Stimulated activated CD8-positive, alpha-beta memory T cell treated with anti-CD3 and anti-CD28 coated beads, Interleukin-7, amount 100 ng/mL, for 48 hours (primary cell): ENCODE measurements at regions not wholly inside any gene's neighbourhood (a gene's known extent, or its start where the extent isn't known, plus 50 kb on each side); places are given as distances from the start of the nearest gene placed in this dataset.

Experiments used
- DNase-seq, 2 donors: peaks; one replicate each; pipeline ENCODE4 v3.0.0-alpha.2; 2020; ENCODE audit warnings: low read depth in 1 of 2; ENCODE audit errors: extremely low read depth in 1 of 2

- no peak for DNase-seq
These were observed 380.7 kb upstream of the GOLIM4 start for GRCh38 chr3:168476360-168476980.

- DNase-seq = no peak
These were observed 380.0 kb upstream of the GOLIM4 start for GRCh38 chr3:168475704-168476103.

- DNase-seq = no peak
These were observed 377.7 kb upstream of the GOLIM4 start for GRCh38 chr3:168473334-168473890.

GRCh38 chr3:168472783-168473182, 377.1 kb upstream of the GOLIM4 start:
- no peak for DNase-seq

DNA sequence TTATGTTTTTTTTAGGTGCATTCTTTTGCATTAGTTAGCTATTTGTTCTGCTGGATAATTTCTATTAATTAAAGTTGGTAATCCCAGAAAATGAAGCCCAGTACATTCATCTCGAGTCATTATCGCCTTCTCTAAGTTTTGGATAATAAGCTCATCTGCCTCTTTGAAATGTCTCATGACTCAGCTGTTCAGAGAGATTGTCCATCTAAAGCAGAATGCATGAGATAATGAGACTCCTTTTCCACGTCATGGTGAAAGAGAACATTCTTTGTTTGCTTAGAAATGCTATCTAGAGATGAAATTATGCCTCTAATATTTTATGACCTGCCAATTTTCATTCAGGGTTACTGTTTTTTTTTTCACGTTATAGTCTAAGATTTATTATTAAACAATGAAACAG, 374.7 kb upstream of the GOLIM4 start:
- no peak for DNase-seq

GRCh38 chr3:168469436-168469835, 373.7 kb upstream of the GOLIM4 start:
- no peak for DNase-seq

DNA sequence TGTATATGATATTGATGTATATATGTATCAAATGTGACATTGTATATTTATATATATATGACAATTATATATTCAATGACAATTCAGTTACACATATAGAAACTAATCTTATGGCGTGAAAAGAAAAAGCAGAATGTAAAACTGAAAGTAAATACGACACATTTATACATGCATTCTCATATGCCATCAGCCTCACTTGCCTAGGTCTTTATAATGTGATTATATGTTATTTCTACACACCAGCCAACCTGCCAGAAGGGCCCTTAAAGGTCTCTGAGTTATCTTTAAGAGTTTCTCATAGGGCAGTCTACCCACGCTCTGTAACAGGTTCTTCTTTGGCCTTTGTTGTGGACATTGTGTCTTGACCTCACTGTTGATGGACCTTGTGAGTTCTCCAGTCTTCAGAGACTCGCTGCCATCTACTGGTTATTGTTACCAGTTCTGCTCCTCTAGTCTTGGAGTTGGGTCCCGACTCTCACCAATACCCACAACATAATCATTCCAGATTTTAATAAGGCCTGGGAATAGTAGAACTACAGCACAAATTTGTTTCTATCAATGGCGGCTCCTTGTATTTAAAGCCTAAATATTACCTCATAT, 371.5 kb upstream of the GOLIM4 start:
- no peak for DNase-seq

DNA sequence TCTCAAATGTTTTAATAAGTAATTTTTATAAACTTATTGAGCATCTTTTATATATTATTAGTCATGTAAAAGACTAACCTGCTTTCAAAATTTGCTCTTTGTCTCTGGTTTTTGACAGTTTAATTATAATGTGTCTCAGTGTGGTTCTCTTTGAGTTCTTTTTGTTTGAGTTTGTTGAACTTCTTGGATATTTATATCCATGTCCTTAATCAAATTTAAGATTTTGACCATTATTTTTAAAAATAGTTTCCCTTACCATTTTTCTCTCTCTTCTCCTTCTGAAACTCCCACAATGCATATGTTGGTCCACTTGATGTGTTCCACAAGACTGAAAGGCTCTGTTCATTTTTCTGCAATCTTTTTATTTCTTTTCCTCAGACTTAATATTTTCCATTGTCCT, 366.1 kb upstream of the GOLIM4 start:
- DNase-seq = no peak

GRCh38 chr3:168459226-168459784, 363.6 kb upstream of the GOLIM4 start:
- no peak for DNase-seq

- DNase-seq = no peak
These were observed 362.3 kb upstream of the GOLIM4 start for GRCh38 chr3:168457954-168458539.

GRCh38 chr3:168455814-168456213, 360.1 kb upstream of the GOLIM4 start:
- DNase-seq = no peak

GRCh38 chr3:168453623-168454022, 357.9 kb upstream of the GOLIM4 start:
- no peak for DNase-seq

DNA sequence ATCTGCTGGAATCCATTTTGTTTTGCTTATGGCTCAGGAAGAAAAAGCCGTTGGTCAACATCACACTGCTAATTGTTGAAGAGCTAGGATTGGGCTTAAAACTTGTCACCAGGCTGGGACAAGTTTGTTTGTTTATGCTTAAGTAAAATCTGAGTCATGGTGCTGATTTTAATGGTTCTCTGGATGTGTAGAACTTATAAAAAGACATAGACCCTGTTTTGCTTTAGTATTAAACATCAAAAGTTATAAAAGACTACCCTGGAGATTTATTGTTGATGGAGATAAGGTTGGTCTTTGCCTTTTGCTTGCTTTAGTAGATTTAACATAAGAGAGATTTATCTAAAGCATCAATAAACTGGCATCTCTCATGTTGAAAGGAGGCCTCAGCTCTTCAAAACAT, 348.2 kb upstream of the GOLIM4 start:
- DNase-seq = no peak

DNA sequence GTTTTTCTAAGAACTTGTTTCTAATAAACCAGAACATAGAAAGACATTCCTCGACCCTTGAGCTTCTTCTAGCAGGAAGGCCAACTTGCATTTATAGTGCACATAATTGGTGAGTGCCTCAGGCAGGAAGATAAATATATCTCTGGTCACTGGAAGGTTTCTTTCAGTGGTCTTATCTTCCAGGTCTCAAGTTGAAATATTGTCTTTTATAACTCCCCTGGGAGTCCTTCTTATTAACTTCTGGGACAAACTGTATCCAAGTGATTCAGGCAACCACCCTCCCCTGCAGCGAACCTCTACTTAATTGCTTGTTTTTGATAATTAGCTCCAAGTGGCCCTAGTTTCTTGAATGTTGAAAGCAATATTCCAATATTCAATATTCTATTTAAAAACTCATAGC, 346.8 kb upstream of the GOLIM4 start:
- DNase-seq = no peak

- DNase-seq = no peak
These were observed 340.6 kb upstream of the GOLIM4 start for GRCh38 chr3:168436245-168436724.

DNA sequence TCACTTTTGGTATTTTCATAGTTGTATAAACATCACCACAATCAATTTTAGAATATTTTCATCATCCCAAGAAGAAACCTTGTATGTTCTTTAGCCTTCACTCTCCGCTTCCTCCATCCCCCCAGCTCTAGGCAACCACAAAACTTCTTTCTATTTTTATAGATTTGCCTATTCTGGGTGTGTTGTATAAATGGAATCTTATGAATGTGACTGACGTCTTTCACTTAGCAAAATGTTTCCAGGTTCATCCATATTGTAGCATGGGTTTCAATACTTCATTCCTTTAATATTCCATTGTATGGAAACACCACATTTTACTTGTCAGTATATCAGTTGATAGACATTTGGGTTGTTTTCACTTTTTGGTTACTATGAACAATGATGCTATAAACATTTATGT, 335.8 kb upstream of the GOLIM4 start:
- no peak for DNase-seq

GRCh38 chr3:168427835-168428475, 332.2 kb upstream of the GOLIM4 start:
- no peak for DNase-seq

DNA sequence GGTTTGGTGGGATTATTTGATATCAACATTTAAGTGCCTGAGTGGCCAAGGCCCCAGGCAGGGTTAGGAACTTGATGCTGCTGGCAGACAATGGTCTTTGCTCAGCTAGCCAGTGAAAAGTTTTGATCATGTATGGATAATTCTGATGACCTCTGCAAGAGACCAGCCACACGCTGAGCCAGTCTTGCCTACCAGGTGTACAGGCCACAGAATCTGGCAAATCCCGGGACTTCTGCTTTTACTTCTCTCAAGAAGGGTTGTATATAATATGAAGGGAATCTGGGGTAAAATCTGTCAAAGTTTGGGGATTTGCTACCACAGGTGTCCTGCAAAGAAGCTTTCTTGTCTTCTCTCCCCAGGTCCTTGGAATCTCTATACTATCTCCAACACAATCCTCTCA, 331.4 kb upstream of the GOLIM4 start:
- DNase-seq = no peak

DNA sequence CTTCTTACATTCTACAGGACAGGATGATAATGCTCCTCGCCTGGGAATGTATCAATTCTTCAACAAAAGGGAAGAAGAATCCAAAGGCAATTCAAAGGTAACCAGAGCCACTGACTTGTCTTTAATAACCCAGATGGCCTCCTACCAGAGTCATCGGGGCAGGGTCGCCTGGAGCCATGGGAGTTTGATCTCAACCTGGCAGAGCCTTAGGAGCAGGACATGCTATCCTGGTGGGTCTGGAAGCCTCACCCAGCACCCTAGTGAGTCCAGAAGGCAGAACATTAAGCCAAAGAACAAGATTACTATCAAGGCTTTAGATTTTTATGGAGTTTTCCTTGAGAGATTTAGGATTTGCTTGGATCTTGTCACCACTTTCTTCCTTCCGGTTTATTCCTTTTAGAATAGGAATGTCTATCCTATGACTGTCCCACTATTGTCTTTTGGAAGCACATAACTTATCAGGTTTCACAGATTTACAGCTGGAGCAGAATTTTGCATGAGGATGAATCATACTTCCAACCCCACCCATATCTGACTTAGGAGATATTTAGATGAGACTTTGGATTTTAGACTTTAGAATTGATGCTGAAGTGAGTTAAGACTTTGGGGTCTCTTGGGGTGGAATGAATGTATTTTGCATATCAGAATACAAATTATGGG, 330.3 kb upstream of the GOLIM4 start:
- no peak for DNase-seq

GRCh38 chr3:168424059-168424734, 328.5 kb upstream of the GOLIM4 start:
- no peak for DNase-seq
